IMR-90 (cell line): ENCODE measurements at regions not wholly inside any gene's neighbourhood (a gene's known extent, or its start where the extent isn't known, plus 50 kb on each side); places are given as distances from the start of the nearest gene placed in this dataset.

ENCODE experiments used
- ATAC-seq: fragments of 200-7000 bp; cut with Tn5 transposase; 2 replicates; pipeline ENCODE4 v1.9.1; 2020; ENCODE audit warnings: low read depth, mild to moderate bottlenecking, moderate library complexity
- BruUV-seq: library from RNA; stranded (reverse); fragments of 400-500 nt; replicated peaks from 2 replicates; lab custom pipeline; 2021; lab: Mats Ljungman, UMichigan
- CTCF ChIA-PET: fragments of 300-600 bp; formaldehyde crosslinking; extraction: SDS; loops from one replicate; lab custom pipeline; 2021; ENCODE audit warnings: antibody characterized with exemption; lab: Yijun Ruan, JAX
- POLR2A ChIA-PET: fragments of 300-600 bp; sonication (Branson Sonifier 250); formaldehyde crosslinking; loops from one replicate; lab custom pipeline; 2022; ENCODE audit warnings: antibody characterized with exemption; ENCODE audit not compliant: unreplicated experiment; lab: Charles Lee
- DNase-seq: peaks from one replicate; pipeline ENCODE4 v3.0.0; 2013
- H2AFZ ChIP-seq: replicated peaks from 2 replicates; pipeline ENCODE3; 2013; ENCODE audit warnings: low read length, mild to moderate bottlenecking; ENCODE audit not compliant: poor library complexity
- H2AK5ac ChIP-seq: 2 replicates; pipeline ENCODE4 v1.6.1; 2013; ENCODE audit warnings: low read depth, low read length, inconsistent platforms
- H2AK9ac ChIP-seq: replicated peaks from 2 replicates; pipeline ENCODE3; 2013; ENCODE audit warnings: mild to moderate bottlenecking, low read depth, low read length, moderate library complexity; ENCODE audit not compliant: poor library complexity
- H2BK120ac ChIP-seq: 2 replicates; pipeline ENCODE4 v1.6.1; 2013; ENCODE audit warnings: low read depth, low read length, inconsistent platforms
- H2BK15ac ChIP-seq: 3 replicates; pipeline ENCODE4 v1.6.1; 2013; ENCODE audit warnings: low read depth, low read length, inconsistent platforms
- H2BK20ac ChIP-seq: 2 replicates; pipeline ENCODE4 v1.6.1; 2013; ENCODE audit warnings: low read depth, mild to moderate bottlenecking, inconsistent platforms, low read length, moderate library complexity
- H2BK5ac ChIP-seq: 2 replicates; pipeline ENCODE4 v1.6.1; 2013; ENCODE audit warnings: mild to moderate bottlenecking, low read depth, low read length, inconsistent platforms; ENCODE audit not compliant: poor library complexity, severe bottlenecking
- H3K14ac ChIP-seq: replicated peaks from 2 replicates; pipeline ENCODE4 v1.6.1; 2013; ENCODE audit warnings: low read depth, low read length, inconsistent platforms
- H3K18ac ChIP-seq: 2 replicates; pipeline ENCODE4 v1.6.1; 2013; ENCODE audit warnings: low read depth, low read length, control low read depth
- H3K23ac ChIP-seq: 2 replicates; pipeline ENCODE4 v1.6.1; 2013; ENCODE audit warnings: low read depth, low read length, inconsistent platforms
- H3K27ac ChIP-seq: 2 replicates; pipeline ENCODE4 v1.5.1; 2013; ENCODE audit warnings: mild to moderate bottlenecking, control low read depth, low read length; ENCODE audit not compliant: insufficient read depth
- H3K27me3 ChIP-seq: 2 replicates; pipeline ENCODE4 v1.6.1; 2013; ENCODE audit warnings: low read length; ENCODE audit not compliant: control insufficient read depth, insufficient read depth
- H3K36me3 ChIP-seq: 2 replicates; pipeline ENCODE4 v1.6.1; 2013; ENCODE audit warnings: low read length, mixed read lengths; ENCODE audit not compliant: control insufficient read depth, insufficient read depth
- H3K4ac ChIP-seq: 2 replicates; pipeline ENCODE4 v1.6.1; 2013; ENCODE audit warnings: low read depth, low read length, inconsistent platforms
- H3K4me1 ChIP-seq: 2 replicates; pipeline ENCODE4 v1.6.1; 2013; ENCODE audit warnings: low read length, mixed read lengths; ENCODE audit not compliant: control insufficient read depth, insufficient read depth
- H3K4me2 ChIP-seq: 2 replicates; pipeline ENCODE4 v1.6.1; 2013; ENCODE audit warnings: low read depth, mild to moderate bottlenecking, control low read depth, low read length, moderate library complexity
- H3K4me3 ChIP-seq: 2 replicates; pipeline ENCODE4 v1.5.1; 2013; ENCODE audit warnings: low read depth, mild to moderate bottlenecking, control low read depth, low read length, moderate library complexity; ENCODE audit not compliant: insufficient read depth
- H3K56ac ChIP-seq: 2 replicates; pipeline ENCODE4 v1.6.1; 2013; ENCODE audit warnings: low read length, inconsistent platforms; ENCODE audit not compliant: insufficient read depth; ENCODE audit errors: extremely low read depth
- H3K79me1 ChIP-seq, 2 experiments: 2 replicates each; pipeline ENCODE4 v1.6.1; 2013; ENCODE audit warnings: low read length in 2 of 2, inconsistent platforms in 1 of 2, low read depth in 1 of 2
- H3K9ac ChIP-seq: 2 replicates; pipeline ENCODE4 v1.6.1; 2013; ENCODE audit warnings: low read depth, low read length, control low read depth
- H3K9me1 ChIP-seq: 2 replicates; pipeline ENCODE4 v1.6.1; 2013; ENCODE audit warnings: low read length, inconsistent platforms; ENCODE audit not compliant: insufficient read depth
- H3K9me3 ChIP-seq: 2 replicates; pipeline ENCODE4 v1.6.1; 2013; ENCODE audit warnings: low read length; ENCODE audit not compliant: control insufficient read depth, insufficient read depth
- H4K20me1 ChIP-seq: 2 replicates; pipeline ENCODE4 v1.6.1; 2013; ENCODE audit warnings: low read length, inconsistent platforms; ENCODE audit not compliant: insufficient read depth
- H4K5ac ChIP-seq: 2 replicates; pipeline ENCODE4 v1.6.1; 2013; ENCODE audit warnings: mild to moderate bottlenecking, low read depth, low read length, control low read depth
- H4K8ac ChIP-seq, 2 experiments: 2 replicates each; pipeline ENCODE4 v1.6.1; 2013; ENCODE audit warnings: low read depth in 2 of 2, low read length in 2 of 2, control low read depth in 1 of 2, inconsistent platforms in 1 of 2
- H4K91ac ChIP-seq: 2 replicates; pipeline ENCODE4 v1.6.1; 2013; ENCODE audit warnings: low read depth, low read length, inconsistent platforms; ENCODE audit not compliant: insufficient read depth
- CEBPB ChIP-seq: IDR thresholded peaks from 2 replicates; pipeline ENCODE4 v1.6.1; 2012; ENCODE audit warnings: low read depth, low read length, improper control_type of control experiment
- CHD1 ChIP-seq: IDR thresholded peaks from 2 replicates; pipeline ENCODE4 v1.6.1; 2012; ENCODE audit warnings: low read depth, low read length, improper control_type of control experiment
- CTCF ChIP-seq: conservative IDR thresholded peaks from 2 replicates; pipeline ENCODE4 v1.5.1; 2012; ENCODE audit warnings: mild to moderate bottlenecking, low read depth, low read length, improper control_type of control experiment
- ELK1 ChIP-seq: fragments of 150-350 bp; IDR thresholded peaks from 2 replicates; pipeline ENCODE4 v1.6.1; 2016; ENCODE audit warnings: low read depth, mild to moderate bottlenecking, low read length, moderate library complexity, borderline replicate concordance
- FOS ChIP-seq: fragments of 150-350 bp; IDR thresholded peaks from 2 replicates; pipeline ENCODE4 v1.6.1; 2016; ENCODE audit warnings: low read depth, low read length
- MAFK ChIP-seq: IDR thresholded peaks from 2 replicates; pipeline ENCODE4 v1.6.1; 2012; ENCODE audit warnings: low read depth, low read length, improper control_type of control experiment
- MAZ ChIP-seq: IDR thresholded peaks from 2 replicates; pipeline ENCODE4 v1.6.1; 2012; ENCODE audit warnings: low read depth, mild to moderate bottlenecking, low read length, improper control_type of control experiment, moderate library complexity, borderline replicate concordance
- POLR2A ChIP-seq: IDR thresholded peaks from 2 replicates; pipeline ENCODE4 v1.6.1; 2012; ENCODE audit warnings: mild to moderate bottlenecking, low read depth, low read length
- RAD21 ChIP-seq: IDR thresholded peaks from 2 replicates; pipeline ENCODE4 v1.6.1; 2012; ENCODE audit warnings: low read length, improper control_type of control experiment
- RCOR1 ChIP-seq: IDR thresholded peaks from 2 replicates; pipeline ENCODE4 v1.6.1; 2012; ENCODE audit warnings: mild to moderate bottlenecking, low read length, improper control_type of control experiment; ENCODE audit not compliant: insufficient replicate concordance
- SMC3 ChIP-seq: fragments of 150-350 bp; IDR thresholded peaks from 2 replicates; pipeline ENCODE4 v1.6.1; 2016; ENCODE audit warnings: low read depth, mild to moderate bottlenecking, antibody characterized with exemption, low read length, moderate library complexity
- USF2 ChIP-seq: fragments of 150-350 bp; IDR thresholded peaks from 2 replicates; pipeline ENCODE4 v1.6.1; 2017; ENCODE audit warnings: mild to moderate bottlenecking, antibody characterized with exemption, low read length, low read depth
- WGBS, 2 experiments: methylation state at CpG; one replicate each; pipeline versions ENCODE4 v1.1.5 to v1.1.7; 2013; ENCODE audit warnings: missing lambda C conversion rate in 2 of 2; ENCODE audit not compliant: insufficient read length in 1 of 2; ENCODE audit errors: extremely low coverage in 2 of 2; 5-methylcytosine and 5-hydroxymethylcytosine counted together
- dilution Hi-C: fragments of 300-500 bp; cut with HindIII; formaldehyde crosslinking; loops from one replicate; pipeline ENCODE4 v1.14.3; 2018; ENCODE audit warnings: low sequenced_read_pairs; ENCODE audit not compliant: unreplicated experiment
- in situ Hi-C: fragments of 300-500 bp; cut with MboI; formaldehyde crosslinking; loops from 3 replicates; pipeline ENCODE4 v1.14.3; 2019; ENCODE audit warnings: low sequenced_read_pairs, inconsistent platforms, mixed read lengths
- intact Hi-C: fragments of 100-400 bp; cut with micrococcal nuclease; formaldehyde crosslinking; loops from 2 replicates; pipeline ENCODE4 v1.10.0; 2022

- H3K56ac ChIP-seq, result no peak overlapping the region
- dilution Hi-C loops (no loop called here), in situ Hi-C loops (no loop called here), intact Hi-C loops (no loop called here)
- no peak for ATAC-seq
- no peaks in the 10 kb centered on the region for H3K79me1 ChIP-seq
- no peaks in the 10 kb centered on the region for H3K36me3 ChIP-seq
- ChIA-PET POLR2A (no interaction called here), CTCF (no interaction called here)
- H2BK20ac ChIP-seq, result no peak overlapping the region
- no peak overlapping the region for H2BK5ac ChIP-seq
- no peak overlapping the region for H3K18ac ChIP-seq
- no peak overlapping the region; a peak in 1 of 4 replicates for H4K8ac ChIP-seq
- H4K91ac ChIP-seq, result no peak overlapping the region
- H3K4me3 ChIP-seq, result no peak overlapping the region
- H3K14ac ChIP-seq, result no peak overlapping the region
- DNase-seq, result no peak
- no peaks in the 10 kb centered on the region for H3K9me1 ChIP-seq
- H2BK120ac ChIP-seq, result no peak overlapping the region
- 0 out of 2 replicates have a peak overlapping the region, but pooled peaks have one; percentile 8 for H3K23ac ChIP-seq
- no peak overlapping the region for H3K9ac ChIP-seq
- no peak overlapping the region for H2BK15ac ChIP-seq
- no peak for TF ChIP-seq CTCF
- TF ChIP-seq RCOR1, result no peak
- no peak for TF ChIP-seq FOS
- no peak for TF ChIP-seq CEBPB
- TF ChIP-seq MAZ, result no peak
- TF ChIP-seq POLR2A, result no peak
- no peak for TF ChIP-seq ELK1
- no peak for TF ChIP-seq SMC3
- TF ChIP-seq MAFK, result no peak
- TF ChIP-seq RAD21, result no peak
- no peak for TF ChIP-seq USF2
- TF ChIP-seq CHD1, result no peak
- H3K4me2 ChIP-seq, result 0 out of 2 replicates have a peak overlapping the region, but pooled peaks have one; percentile 7
- no peaks in the 10 kb centered on the region for H3K9me3 ChIP-seq
- BruUV-seq, result no TSS peak
- H3K4ac ChIP-seq, result no peak overlapping the region
- H3K27ac ChIP-seq, result no peak overlapping the region
- H2AK9ac ChIP-seq, result no peak overlapping the region
- H2AK5ac ChIP-seq, result no peak overlapping the region
- H4K5ac ChIP-seq, result no peak overlapping the region
- H4K20me1 ChIP-seq, result no peaks in the 10 kb centered on the region
- H2AFZ ChIP-seq, result no peak overlapping the region
- no CpG with 5 or more reads among the region's 4 CpGs for WGBS, 2 experiments
- H3K27me3 ChIP-seq, result no peaks in the 10 kb centered on the region
- H3K4me1 ChIP-seq, result no peaks in the 10 kb centered on the region
Measured at GRCh38 chr3:110262896-110263295, 808.7 kb upstream of the NECTIN3 start.
